GM19035 (cell line): ENCODE measurements at regions not wholly inside any gene's neighbourhood (a gene's known extent, or its start where the extent isn't known, plus 50 kb on each side); places are given as distances from the start of the nearest gene placed in this dataset.

Experiments used
- ATAC-seq: cut with Tn5 transposase; IDR thresholded peaks from one replicate; pipeline ENCODE4 v1.9.1; 2021; ENCODE audit not compliant: unreplicated experiment

GRCh38 chr6:14742680-14743079 lies 503.2 kb upstream of the JARID2 start:
- ATAC-seq: no peak

- ATAC-seq: no peak
Observed at GRCh38 chr6:14743144-14743473, 502.8 kb upstream of the JARID2 start.

GRCh38 chr6:14743474-14744211 lies 502.2 kb upstream of the JARID2 start:
- ATAC-seq: no peak

GRCh38 chr6:14744212-14744556 lies 501.7 kb upstream of the JARID2 start:
- ATAC-seq: no peak

- ATAC-seq: no peak
Observed at GRCh38 chr6:14746139-14746837, 499.6 kb upstream of the JARID2 start.

GRCh38 chr6:14747881-14748520 lies 497.9 kb upstream of the JARID2 start:
- ATAC-seq: no peak

- no peak for ATAC-seq
Observed at GRCh38 chr6:14748679-14749078, 497.2 kb upstream of the JARID2 start.

- ATAC-seq: no peak
Observed at GRCh38 chr6:14750059-14750661, 495.7 kb upstream of the JARID2 start.

- no peak for ATAC-seq
Observed at GRCh38 chr6:14751645-14752175, 494.2 kb upstream of the JARID2 start.

- no peak for ATAC-seq
Observed at GRCh38 chr6:14754751-14755513, 490.9 kb upstream of the JARID2 start.

- ATAC-seq: no peak
Observed at GRCh38 chr6:14756340-14756739, 489.5 kb upstream of the JARID2 start.

- no peak for ATAC-seq
Observed at GRCh38 chr6:14757014-14757413, 488.9 kb upstream of the JARID2 start.

- no peak for ATAC-seq
Observed at GRCh38 chr6:14757418-14757817, 488.5 kb upstream of the JARID2 start.

GRCh38 chr6:14758421-14759081 lies 487.3 kb upstream of the JARID2 start:
- no peak for ATAC-seq

- ATAC-seq: no peak
Observed at GRCh38 chr6:14759976-14760672, 485.7 kb upstream of the JARID2 start.

- no peak for ATAC-seq
Observed at GRCh38 chr6:14762077-14762476, 483.8 kb upstream of the JARID2 start.

- no peak for ATAC-seq
Observed at GRCh38 chr6:14763139-14763538, 482.7 kb upstream of the JARID2 start.

GRCh38 chr6:14763616-14764015 lies 482.3 kb upstream of the JARID2 start:
- ATAC-seq: no peak

- ATAC-seq: no peak
Observed at GRCh38 chr6:14765106-14765505, 480.8 kb upstream of the JARID2 start.
